Embryonic facial prominence (tissue), 1 donor: ENCODE measurements at regions not wholly inside any gene's neighbourhood (a gene's known extent, or its start where the extent isn't known, plus 50 kb on each side); places are given as distances from the start of the nearest gene placed in this dataset.
A peak's percentile ranks its signal among the peaks of the same experiment; 100 is the strongest.
"Not testable (repeated sequence)": the region's sequence is repeated elsewhere in the genome, so short reads cannot be mapped to it uniquely, and the experiment has no call there.

Source experiments
- DNase-seq: peaks from one replicate; pipeline ENCODE4 v3.0.0-alpha.2; 2016; ENCODE audit errors: extremely low spot score

DNA sequence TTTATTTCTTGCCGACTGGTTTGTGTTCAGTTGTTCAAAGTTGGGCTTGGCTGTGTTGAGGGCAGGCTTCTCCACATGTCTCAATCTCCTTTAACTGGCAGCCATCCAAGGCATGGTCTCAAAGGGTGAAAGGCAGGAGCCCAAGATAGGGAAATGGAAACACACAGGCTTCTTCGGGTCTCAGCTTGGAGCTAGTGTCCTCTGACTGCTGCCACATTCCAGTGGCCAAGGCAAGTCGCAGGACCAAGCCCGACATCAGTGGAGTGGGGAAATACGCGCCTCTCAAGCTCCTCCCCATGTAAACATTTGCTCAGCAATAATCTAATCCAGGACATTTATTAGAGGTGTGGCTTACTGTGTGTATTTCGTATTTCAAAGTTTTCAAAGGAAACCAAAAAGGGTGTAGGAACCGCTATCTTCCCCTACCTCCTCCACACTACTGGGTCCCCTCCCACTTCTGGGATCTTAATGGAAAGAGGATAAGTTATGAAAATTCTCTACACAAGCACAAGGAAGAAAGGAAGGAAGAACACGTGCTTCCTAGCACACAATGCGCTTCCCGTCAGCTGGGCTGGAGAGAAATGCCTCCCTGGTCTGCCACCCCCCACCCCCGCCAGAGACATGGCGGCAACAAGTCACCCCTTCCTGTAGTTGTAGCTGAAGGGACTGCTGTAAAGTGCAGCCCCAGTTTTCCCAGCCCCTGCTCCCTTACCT, 181.7 kb downstream of the FAM43A start:
- DNase-seq = no peak

DNA sequence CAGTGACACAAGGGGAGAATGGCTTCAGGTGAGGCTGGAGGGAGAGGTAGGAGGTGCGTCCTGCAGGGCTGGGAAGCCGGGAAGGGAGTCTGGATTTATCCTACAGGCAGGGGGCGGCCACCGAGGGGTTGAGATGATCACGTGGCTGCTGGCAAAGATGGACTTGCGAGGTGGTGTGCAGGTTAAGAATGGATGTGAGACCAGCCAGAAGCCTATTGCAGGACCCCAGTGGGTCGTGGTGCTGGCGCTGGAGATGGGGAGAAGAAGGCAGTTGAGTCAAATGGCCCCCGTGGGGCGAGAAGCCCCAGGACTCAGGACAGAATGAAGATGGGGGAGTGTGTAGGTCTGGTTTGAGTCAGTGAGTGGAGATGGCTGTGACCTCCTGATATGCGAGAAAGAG, 183.1 kb downstream of the FAM43A start:
- DNase-seq = no peak

DNA sequence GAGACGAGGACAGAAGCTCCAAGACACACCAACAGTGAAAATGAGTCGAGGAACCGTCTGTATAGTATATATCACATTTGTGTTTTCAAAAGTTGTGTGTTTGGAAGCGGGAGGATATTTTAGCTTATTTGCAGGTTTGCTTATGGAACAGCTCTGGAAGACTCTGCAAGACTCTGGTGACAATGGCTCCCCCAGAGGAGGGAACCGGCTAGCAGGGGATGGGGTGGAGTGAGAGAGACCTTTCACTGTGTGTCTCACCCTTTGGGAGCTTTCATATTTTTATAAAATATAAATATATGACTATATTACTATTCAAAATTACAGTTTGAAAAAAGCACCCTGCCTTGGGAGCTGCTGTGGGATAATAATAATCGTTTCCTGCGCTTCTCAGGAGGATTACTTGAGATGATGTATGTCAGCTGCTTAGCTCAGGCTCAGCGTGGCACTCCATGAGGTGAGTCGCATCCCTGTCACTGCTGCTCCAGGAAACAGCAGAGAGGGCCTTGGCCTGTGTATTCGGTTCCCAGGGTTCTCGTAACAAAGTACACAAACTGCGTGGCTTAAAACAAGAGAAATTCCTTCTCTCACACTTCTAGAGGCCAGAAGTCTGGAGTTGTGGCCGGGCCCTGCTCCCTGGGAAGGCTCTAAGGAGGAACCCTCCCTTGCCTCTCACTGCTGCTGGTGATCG, 183.9 kb downstream of the FAM43A start:
- no peak for DNase-seq

DNA sequence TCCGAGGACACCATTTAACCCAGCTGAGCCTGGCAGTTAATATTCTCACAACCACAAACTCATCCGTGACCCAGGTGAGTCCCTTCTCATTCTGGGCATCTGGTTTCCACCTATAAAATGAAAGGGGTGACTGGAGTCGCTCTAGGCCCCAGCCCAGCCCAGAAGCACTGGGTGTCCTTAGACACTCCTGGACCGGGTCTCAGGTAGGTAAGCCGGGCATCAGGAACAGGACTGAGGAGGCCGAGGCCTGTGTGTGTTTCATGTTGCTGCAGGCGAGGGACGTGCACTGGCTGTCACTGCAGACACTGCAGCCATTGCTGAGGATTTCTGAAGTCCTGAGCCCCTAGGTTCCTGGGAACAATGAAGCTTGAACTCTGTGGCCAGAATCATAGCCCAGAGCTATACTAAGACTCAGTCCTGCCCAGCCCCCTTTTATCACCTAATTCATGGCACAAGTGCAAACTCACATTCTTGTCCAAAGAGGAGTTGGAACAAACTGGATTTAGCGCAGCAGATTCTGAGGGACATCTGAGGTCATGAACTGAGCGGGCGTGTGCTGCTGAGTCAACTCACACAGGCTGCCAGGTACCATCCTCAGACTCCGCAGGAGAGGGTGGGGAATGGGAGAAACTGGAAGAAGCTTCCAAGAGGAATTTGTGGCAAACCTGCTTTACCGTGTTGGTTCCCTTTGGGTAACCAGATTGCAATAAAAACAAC, 184.9 kb downstream of the FAM43A start:
- DNase-seq = no peak

DNA sequence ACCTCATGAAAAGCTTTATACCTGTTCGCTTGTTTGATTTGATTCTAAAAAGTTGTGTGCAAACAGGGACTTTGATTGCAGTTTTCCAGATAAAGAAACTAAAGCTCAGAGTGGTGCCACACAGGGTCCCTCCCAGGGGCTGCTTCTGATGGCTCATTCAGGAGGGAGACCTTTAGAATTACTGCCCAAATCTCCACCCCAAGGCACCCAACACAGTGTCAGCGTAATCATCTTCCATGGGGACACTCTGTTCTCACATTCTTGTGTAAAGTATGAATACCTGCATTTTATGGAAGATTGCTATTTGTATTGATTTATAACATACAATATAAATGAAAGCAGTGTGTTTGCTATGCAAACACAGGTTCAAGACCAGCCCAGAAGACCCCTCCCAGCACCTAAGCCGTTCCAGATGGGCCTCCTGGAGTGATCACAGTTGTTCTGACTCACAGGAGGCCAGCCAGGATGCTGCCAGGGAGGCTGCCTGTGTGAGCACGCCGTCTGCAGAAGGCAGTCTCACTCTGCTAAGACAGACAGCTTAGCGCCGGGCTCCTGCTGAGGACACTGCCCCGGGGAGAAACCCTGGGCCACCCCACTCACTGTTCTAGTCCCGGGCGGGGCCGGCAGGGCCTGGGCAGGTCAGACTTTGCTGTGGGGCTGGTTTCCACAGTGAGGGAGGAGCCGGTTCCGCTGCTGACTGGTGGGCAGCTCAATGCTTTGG, 185.6 kb downstream of the FAM43A start:
- DNase-seq = peak; percentile 69

DNA sequence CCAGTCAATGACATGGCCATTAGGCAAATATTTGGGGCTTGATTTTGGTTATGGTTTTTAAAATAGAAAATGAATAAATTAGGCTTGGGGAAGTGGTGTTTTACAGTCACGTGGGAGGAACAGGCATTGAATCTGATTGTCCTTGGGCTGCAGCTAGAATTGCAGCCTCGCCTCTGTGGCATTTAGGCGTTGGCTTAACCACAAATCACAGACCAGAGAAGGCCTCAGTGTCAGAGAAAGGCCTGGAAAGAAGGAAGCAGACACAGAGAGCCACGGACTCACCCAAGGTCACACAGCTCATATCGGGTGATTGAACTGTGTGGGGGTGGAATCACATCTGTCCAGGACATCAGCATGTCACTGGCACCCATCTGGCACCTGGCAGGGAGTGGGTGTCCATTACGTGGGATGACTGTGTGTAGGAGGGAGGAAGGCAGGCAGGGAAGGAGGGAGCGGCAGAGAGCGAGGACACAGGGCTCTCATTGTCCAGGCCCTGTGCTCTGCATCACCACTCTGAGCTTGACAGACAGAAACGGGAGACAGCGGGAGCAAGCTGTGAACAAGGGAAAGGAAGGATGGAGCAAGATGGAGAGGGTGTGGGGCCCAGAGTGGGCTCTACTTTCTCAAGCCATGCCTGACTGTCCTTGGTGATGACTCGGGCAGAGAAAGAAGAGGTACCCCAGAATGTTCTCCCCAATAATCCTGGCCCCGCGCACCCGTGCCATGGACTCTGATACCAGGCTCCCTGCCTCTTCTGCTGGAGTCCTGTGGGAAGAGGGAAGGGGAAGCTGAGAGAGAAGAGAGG, 186.4 kb downstream of the FAM43A start:
- DNase-seq = no peak

DNA sequence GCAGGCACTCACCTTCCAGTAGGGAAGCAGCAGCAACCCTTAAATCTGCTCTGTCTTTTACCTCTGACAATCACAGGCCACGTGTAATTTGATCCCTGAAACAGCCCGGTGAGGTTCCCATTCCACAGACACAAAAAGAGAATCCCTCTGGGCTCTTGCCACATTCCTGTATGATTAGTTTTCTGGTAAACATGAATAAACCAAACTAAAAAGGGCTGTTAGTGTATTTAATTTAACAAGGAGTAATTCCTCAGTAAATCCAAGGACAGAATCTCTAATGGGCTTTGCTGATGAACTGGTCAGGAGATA, 186.9 kb downstream of the FAM43A start:
- DNase-seq = no peak

DNA sequence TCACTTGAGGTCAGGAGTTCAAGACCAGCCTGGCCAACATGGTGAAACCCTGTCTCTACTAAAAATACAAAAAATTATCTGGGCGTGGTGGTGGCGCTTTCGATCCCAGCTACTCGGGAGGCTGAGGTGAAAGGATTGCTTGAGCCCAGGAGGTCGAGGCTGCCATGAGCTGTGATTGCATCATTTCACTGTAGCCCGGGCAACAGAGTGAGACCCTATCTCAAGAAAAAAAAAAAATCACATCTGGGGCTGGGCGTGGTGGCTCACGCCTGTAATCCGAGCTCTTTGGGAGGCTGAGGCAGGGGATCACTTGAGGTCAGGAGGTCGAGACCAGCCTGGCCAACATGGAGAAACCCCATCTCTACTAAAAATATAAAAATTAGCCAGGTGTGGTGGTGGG, 187.8 kb downstream of the FAM43A start:
- DNase-seq = not testable (repeated sequence)

DNA sequence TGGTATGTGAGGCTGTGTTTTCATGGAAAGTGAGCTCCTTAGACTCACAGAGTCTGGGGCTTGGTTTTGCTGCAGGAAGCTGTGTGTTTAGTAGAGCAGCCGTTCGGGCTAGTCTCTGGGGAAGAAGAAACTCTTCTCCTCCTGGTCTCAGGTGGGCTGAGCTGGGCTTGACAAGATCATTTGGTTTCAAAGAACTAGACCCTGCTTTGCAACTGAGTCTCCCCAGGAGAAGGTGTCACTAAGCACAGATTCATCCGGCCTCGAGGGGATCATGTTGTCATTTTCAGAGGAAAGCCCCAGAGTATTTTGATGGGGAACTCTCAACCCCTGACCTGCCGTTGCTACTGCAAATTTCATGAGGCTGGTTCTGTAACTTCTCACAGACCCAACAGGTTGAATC, 188.5 kb downstream of the FAM43A start:
- no peak for DNase-seq

DNA sequence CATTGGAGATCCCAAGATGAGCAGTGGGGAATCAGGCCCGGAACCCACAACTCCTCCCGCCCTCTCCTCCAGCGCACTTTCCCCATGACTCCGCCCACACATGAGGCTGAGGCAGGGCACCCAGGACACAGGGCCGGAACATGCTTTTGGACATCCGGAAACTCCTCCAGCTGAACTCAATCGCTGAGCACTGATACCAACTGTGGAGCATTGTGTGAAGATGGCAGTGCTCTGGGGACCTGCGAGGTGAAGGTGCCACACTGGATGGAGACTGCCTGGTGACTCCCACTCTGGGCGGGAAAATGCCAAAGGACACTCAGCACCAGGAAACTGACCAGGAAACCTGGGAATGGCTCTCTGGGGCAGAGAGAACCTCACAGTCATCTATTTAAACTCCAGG, 189.1 kb downstream of the FAM43A start:
- DNase-seq = no peak

DNA sequence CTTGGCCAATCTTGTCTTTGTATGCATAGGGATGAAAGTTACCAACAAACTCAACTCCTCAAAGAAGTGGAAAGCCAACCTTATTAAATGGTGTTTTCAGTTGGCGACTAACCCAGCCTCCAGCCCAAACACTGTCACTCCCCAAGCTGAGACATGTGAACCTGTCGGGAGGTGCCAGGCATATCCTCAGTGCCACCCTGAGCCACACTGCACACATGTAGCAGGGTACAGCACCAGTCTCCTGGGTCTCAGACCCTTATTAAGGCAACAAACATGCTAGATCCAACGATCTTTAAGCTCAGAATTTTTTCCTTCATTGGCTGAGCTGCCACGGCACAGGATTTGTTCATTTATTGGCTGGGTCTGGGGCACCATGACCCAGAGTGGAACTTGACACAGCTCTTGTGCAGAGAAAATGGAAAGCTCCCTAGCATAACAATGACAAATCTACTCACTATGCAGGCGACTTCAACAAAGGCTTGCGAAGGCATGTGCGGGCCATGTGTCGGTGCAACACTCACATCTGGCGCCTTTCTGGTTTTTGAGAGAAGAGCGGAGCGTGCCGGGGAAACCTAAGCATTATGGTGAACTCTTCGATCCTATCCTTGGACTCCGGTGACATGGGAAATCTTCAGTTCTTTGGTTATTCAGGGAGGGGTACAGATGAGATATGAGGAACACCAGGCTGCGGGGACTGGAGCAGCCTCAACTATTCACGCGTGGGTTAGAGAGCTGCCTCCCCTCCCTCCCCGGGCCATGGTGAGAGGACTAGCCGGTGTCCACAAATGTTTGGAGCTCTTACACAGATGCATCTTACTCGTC, 190.1 kb downstream of the FAM43A start:
- DNase-seq = no peak

DNA sequence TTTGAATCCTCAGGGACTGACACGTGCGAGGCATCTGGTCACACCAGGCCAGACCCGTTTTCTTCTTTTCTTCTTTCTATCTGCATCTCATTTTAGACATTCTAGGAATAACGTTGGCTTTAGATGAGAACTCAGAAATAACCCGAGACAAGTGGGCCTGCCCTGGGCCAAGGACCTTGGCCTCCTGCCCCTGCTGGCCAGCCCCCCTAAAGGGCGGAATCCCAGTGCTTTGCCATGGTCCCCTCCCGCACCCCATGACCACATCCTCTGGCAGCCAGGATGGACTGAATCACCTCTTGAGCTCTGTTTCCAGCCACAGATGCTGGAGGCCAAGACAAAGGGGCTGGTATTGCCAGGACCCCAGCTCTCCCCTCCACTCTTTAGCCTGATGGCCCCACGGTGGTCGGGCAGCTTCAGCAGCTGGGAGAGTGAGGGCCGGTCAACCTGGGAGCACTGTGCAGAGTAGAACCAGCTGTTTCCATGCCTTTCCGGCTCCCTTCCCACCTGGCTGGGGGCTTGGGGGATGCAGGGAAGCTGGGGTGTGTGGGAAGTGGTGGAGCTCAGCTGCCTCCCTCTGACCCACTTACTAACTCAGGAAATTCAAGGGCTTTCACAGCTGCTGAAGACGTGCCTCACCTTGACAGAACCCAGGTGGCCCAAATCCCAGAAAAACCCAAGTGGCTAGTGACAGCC, 190.9 kb downstream of the FAM43A start:
- DNase-seq = no peak

DNA sequence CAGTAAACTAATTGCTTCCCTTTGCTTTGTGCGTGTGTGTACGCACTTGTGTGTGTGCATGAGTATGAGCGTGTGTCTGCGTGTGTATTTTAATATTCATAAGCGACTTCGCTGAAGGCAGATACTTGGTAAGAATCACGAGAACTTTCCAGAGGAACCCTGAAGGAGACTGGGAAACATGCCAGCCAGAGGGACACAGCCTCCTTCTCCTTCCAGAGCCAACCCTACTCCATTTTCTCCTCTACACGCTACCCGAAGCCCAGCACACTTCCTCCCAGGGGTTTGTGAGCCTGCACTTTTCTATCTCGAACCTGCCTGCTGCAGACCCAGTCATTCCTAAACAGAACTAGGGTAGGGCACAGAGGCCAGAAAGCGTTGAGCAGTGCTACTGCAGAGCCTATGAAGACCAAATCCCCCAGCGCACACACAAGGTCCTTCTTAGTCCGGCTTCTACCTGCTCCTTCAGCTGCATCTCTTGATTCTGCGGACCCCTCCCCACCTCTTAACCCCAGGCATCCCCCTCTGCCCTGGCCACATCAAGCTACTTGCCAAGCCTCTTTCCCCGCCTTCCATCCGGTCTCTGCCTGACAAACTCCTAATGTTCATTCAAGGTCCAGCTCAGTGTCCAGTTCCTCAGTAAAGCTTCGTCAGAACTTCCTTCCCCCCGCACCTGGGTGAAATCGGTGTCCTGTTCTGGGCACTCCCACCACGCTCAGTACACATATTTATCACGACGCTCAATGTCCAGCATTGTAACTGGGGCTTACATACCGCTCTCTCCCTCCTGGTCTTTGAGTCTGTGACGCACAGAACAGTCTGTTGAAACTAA, 191.8 kb downstream of the FAM43A start:
- DNase-seq = no peak

DNA sequence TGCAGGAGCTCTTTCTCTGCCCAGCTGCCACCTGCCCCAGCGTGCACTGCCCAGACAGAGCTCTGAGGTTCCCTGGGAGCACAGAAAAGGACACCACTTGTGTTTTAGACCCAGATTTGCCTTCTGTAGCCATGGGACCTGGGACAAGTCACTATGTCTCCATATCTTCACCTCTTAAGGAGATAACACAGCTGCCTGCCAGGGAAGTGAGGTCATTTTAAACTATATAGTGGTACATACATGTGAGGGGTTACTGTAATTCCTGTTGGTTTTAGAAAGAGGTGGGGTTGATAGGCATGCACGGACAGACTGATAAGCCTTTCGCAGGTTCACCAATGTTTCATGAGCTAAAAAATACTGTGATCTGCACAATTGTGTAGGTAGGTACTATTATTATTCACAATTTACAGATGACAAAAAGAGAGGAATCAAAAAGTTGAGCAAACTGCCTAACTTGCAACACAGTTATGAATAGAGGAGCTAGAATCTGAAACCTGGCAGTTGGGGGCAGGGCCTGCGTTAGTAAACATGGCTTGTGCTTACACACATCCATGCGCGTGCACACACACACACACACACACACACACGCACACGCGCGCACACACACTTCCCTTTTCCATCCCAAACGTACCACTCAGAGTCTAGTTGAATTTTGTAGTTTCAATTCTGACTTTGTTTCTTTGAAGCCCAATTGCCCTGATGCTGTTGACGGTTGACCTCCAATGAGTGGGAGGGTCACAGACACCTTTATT, 193.6 kb downstream of the FAM43A start:
- no peak for DNase-seq

DNA sequence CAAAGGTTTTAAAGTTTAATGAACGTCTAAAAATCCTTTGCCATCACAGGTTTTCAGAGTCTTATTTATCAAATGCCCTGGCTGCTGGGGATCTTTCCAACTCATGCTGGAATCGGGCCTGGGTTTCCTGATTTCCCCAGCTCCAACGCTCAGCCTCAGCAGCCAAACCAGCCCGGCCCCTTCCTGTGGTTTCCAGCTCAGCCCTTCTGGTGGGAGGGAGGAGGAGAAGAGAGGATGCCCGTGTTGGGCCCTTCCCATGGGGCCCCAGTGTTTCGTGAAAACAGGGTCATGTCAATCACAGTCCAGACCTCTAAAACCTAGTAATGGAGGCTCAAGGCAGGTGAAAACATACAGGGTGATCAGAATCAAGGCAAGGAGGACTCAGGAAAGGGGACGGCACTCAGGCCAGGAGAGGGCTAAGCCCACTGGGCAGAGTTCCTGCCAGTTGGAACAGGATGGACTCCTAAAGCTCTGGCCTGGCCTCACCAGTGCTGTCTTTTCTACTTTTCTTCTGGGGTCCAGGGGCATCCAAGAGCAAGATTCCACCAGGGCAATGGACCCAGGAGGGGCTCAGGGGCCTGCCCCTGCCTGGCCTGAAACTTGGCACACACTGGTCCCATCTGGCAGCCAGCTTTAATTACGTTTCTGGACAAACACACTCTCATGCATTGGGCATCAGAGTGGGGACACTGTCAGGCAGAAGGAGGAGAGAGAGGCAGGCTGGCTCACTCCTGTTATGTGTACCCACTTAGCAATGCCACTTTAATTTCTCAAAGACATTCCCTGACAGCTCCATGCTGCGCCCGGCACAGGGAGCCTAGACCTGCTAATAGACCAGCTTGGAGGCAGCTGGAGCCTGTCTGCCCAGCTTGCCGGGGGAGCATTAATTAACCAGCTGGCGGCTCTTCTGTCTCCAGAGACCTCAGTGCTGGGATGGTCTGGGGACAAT, 194.6 kb downstream of the FAM43A start:
- DNase-seq = no peak

DNA sequence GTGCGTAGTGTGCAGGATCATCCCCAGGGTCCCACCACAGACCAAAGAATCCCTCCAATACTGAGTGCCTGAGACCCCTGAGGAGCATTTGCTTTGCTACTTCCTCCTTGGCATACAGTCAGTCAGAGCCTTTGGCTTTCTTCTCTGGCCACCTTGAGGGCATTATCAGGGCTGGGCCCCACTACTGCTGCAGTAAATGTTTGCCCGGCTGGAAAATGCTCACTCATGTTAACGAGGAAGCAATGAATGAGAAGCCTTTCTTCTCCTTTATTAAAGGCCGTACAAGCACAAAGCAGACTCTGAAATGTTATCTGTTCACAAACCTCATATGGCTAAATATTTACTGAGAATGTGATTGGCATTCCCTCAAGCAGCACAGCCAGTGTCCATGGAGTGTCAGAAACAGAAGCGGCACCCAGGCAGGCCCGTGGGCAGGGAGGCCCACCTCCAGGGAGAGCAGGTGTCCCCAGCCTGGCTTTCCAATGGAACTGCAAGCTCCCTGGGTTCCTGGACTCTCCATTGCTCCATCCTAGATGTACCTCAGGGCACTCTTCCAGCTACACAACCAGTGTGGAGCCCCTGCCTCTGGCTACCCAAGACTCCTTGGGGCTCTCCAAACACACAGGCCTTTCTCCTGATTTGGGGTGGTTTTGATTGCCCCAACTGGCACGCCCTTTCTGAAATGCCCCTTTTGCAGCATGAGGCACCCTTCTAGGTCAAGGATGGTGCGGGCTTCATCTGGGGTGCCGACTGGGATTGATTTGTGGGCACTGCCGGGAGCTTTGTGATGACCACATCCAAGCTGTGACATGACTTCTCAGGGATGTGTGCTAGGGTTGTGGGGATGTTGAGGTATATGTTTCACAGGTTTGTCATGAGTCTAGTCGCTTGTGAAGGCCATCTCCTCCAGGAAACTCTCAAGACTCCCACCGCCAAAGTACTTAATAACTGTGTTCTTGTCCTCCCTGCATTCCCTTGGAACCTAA, 195.6 kb downstream of the FAM43A start:
- no peak for DNase-seq
